ENCODE measurements at regions not wholly inside any gene's neighbourhood (a gene's known extent, or its start where the extent isn't known, plus 50 kb on each side); places are given as distances from the start of the nearest gene placed in this dataset.

- DNase-seq (ENCODE audit: low read depth), result no peak
- H3K4me3 ChIP-seq (replicated peaks; ENCODE audit: low read depth, low read length), result no peak overlapping the region
- no peak for TF ChIP-seq CTCF (IDR thresholded peaks at IDR 0.05; ENCODE audit: low read length, missing control alignments)
Measured at GRCh38 chr4:171473155-171473554, 340.0 kb upstream of the GALNTL6 start.

- H3K4me3 ChIP-seq (replicated peaks; ENCODE audit: low read depth, low read length), result no peak overlapping the region
- DNase-seq (ENCODE audit: low read depth), result no peak
- no peak for TF ChIP-seq CTCF (IDR thresholded peaks at IDR 0.05; ENCODE audit: low read length, missing control alignments)
Measured at GRCh38 chr4:171472230-171472629, 341.0 kb upstream of the GALNTL6 start.

GRCh38 chr4:171464499-171464898 lies 348.7 kb upstream of the GALNTL6 start:
- H3K4me3 ChIP-seq (replicated peaks; ENCODE audit: low read depth, low read length), result no peak overlapping the region
- no peak for DNase-seq (ENCODE audit: low read depth)
- TF ChIP-seq CTCF (IDR thresholded peaks at IDR 0.05; ENCODE audit: low read length, missing control alignments), result no peak

- H3K4me3 ChIP-seq (replicated peaks; ENCODE audit: low read depth, low read length), result no peak overlapping the region
- TF ChIP-seq CTCF (IDR thresholded peaks at IDR 0.05; ENCODE audit: low read length, missing control alignments), result no peak
- no peak for DNase-seq (ENCODE audit: low read depth)
Measured at GRCh38 chr4:171461191-171461590, 352.0 kb upstream of the GALNTL6 start.

- H3K4me3 ChIP-seq (replicated peaks; ENCODE audit: low read depth, low read length), result no peak overlapping the region
- no peak for DNase-seq (ENCODE audit: low read depth)
- no peak for TF ChIP-seq CTCF (IDR thresholded peaks at IDR 0.05; ENCODE audit: low read length, missing control alignments)
Measured at GRCh38 chr4:171448919-171449481, 364.2 kb upstream of the GALNTL6 start.

GRCh38 chr4:171448358-171448757 lies 364.8 kb upstream of the GALNTL6 start:
- TF ChIP-seq CTCF (IDR thresholded peaks at IDR 0.05; ENCODE audit: low read length, missing control alignments), result no peak
- H3K4me3 ChIP-seq (replicated peaks; ENCODE audit: low read depth, low read length), result no peak overlapping the region
- no peak for DNase-seq (ENCODE audit: low read depth)

- no peak for DNase-seq (ENCODE audit: low read depth)
- no peak for TF ChIP-seq CTCF (IDR thresholded peaks at IDR 0.05; ENCODE audit: low read length, missing control alignments)
- no peak overlapping the region for H3K4me3 ChIP-seq (replicated peaks; ENCODE audit: low read depth, low read length)
Measured at GRCh38 chr4:171441300-171441941, 371.8 kb upstream of the GALNTL6 start.

All from fibroblast of pulmonary artery (primary cell).